ENCODE measurements at regions not wholly inside any gene's neighbourhood (a gene's known extent, or its start where the extent isn't known, plus 50 kb on each side); places are given as distances from the start of the nearest gene placed in this dataset.
"Not testable (repeated sequence)": the region's sequence is repeated elsewhere in the genome, so short reads cannot be mapped to it uniquely, and the experiment has no call there.

DNA sequence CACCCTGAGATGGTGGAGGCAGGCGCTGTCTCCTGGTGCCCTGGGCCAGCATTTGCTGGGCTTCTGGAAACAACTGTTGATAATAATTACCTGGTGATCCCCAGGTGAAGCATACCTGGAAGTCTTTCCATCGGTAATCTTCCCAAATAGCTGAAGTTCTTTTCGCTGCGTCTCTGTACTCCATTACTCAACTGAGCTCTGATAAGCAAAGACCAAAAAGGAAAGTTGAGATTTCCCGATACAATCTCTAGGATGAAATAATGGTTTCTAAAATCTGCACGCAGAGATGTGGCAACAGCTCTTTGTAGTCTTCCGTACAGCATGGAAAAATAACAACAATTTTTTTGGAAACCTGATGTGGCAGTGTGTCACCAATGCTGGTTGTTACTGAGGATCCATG lies 226.5 kb downstream of the GATA3 start:
- no peak for DNase-seq (ENCODE audit: low spot score)

DNA sequence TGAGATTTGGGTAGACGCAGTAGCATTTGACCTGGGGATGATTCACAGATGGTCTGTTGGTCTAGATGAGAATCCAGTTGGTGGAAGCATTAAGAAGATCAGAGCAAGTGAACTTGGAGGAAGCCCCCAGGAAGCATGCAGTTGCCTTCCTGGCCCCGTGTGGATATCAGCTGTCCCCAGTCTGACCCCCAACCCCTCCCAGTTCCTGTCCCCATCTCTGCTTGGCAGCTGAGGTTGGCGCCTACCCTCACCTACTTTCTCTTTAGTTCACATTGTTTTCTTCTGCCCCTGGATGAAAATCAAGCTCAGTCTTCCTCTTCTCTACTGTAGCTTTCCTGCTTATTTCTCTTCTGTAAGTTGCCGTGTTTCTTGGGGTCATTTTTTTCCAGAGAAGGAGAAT lies 227.9 kb downstream of the GATA3 start:
- DNase-seq (ENCODE audit: low spot score), result no peak

DNA sequence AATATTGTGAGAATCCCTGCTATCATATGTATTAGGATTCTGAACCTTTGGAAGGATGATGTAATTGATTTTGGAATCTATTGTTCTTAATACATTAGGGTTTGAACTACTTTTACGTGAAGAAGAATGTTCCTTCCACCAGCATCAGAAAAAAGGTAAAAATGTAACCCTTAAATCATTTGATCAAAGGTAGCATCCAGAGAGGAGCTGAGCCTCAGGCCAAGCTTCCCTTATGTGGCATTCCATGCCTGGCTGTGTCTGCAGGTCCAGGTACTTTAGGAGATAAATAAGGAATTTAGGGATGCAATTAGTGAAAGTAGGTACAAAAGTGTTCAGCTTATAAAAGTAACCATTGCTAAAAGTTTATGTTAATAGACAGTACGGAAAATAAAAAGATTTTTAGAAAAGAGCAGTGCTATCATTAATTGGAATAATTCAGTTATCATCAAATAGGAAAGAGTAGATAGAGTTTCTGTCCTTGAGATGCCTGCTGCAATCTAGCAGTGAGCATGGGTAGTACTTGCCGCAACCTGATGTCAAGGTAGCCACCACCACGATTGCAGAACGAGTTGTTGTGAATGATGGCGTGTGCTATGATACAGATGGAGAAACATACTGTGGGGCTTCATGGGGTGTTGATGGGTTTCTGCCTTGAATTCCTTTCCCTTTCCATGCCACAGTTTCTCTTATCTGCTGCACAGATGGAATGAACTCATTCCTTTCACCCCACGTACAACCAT lies 228.8 kb downstream of the GATA3 start:
- DNase-seq (ENCODE audit: low spot score), result no peak

DNA sequence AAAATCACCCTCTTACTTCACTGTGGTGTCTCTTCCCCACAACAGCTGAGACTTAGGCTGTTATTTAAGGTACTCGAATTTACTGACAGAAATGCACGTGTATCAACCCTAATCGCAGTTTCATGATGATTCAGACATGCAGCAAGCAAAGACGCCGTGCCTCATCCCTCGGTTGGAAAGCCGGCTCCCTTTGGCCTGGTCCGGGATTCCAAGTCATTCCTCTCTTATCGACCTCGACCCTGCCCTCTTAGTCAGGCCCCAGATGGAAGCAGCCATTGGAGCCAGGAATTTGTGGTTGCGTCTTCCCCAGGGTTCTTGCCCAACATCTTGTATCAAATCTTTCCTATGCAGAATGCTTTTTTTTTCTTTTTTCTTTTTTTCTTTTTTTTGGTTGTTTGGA lies 229.5 kb downstream of the GATA3 start:
- DNase-seq (ENCODE audit: low spot score), result no peak

DNA sequence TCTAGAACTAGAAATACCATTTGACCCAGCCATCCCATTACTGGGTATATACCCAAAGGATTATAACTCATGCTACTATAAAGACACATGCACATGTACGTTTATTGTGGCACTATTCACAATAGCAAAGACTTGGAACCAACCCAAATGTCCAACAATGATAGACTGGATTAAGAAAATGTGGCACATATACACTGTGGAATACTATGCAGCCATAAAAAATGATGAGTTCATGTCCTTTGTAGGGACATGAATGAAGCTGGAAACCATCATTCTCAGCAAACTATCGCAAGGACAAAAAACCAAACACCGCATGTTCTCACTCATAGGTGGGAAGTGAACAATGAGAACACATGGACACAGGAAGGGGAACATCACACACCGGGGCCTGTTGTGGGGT lies 231.5 kb downstream of the GATA3 start:
- DNase-seq (ENCODE audit: low spot score), result not testable (repeated sequence)

DNA sequence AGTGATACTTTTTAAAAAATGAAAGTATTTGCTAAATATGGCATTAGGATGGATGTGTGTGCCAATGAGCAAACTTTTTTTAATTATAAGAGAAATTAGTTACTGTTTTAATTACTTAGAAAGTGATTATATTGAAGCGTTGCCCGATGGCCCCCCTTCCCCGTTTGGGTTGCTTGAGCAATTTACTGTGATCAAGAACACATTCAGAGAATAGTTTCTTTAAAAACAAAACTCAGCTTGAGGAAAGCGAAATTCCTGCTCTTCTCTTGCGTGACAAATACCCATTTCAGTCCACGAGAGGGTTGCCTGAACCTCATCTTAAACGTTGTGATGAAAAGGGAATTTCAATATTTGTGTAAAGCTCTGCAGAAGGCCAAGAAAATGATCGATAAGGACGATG lies 234.1 kb downstream of the GATA3 start:
- no peak for DNase-seq (ENCODE audit: low spot score)

DNA sequence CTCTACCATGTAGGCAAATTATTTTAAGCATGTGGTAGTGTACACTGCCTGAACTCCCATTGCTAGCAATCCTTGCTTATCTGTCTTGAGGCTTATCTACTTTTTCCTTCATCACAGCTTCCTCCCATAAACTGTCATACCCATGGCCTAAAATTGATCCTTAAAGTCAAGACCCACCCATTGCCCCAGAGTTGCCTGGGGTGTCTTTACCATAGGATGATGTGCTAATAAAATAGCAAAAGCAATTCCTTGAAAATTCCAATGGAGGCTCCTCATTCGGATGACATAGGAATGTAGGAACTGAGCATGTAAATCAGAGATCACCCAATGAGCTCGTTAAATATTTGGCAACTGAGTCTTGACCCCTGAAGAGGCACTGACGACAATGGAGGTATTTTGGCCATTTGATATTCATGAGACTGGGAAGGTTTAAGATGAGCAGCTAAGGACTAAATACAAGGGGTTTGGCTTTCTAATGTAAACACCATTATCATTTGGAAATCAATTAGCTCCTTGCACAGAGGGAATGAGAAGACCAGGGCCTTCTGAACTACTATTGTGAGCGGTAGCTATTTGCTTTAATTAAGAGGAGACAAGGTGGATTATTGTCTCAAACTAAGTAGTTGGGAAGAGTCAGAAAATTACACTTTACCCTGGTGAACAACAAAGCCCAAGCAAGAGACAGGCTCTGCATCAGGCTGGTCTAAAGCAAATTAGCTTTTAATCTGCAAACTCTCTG lies 234.9 kb downstream of the GATA3 start:
- DNase-seq (ENCODE audit: low spot score), result no peak

DNA sequence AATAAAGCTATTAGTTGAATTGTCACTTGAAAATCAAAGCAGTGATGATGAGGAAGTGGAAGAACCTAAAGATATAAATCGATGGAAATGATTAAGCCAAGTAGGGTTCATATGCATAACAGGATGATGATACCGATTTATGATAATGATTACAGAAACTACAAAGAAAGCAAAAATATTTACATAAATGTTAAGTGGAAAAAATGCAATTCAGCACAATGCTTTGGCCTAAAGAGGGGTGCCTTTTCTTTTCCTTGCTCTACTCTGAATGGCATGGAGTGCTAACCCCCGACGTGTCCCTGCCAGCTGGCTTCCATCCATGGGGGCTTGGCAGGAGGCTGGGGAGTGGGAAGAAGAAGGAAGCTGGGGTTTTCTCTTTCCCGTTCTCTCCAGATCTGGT lies 240.3 kb downstream of the GATA3 start:
- no peak for DNase-seq (ENCODE audit: low spot score)

DNA sequence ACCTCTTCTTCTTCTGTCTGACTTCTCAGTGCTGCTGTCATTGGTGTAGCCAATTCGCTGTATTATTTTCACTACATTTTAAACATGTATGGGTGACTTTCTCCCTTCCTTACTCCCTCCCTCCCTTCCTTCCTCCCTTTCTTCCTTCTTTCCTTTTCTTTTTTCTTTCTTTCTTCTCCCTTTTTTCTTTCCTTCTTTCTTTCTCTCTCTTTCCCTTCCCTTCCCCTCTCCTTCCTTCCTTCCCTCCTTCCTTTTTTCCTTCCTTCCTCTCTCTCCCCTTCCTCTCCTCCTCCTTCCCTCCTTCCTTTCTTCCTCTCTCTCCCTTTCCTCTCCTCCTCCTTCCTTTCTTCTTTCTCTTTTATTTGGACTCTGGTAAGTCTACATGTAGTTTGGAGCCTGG lies 240.8 kb downstream of the GATA3 start:
- no peak for DNase-seq (ENCODE audit: low spot score)

DNA sequence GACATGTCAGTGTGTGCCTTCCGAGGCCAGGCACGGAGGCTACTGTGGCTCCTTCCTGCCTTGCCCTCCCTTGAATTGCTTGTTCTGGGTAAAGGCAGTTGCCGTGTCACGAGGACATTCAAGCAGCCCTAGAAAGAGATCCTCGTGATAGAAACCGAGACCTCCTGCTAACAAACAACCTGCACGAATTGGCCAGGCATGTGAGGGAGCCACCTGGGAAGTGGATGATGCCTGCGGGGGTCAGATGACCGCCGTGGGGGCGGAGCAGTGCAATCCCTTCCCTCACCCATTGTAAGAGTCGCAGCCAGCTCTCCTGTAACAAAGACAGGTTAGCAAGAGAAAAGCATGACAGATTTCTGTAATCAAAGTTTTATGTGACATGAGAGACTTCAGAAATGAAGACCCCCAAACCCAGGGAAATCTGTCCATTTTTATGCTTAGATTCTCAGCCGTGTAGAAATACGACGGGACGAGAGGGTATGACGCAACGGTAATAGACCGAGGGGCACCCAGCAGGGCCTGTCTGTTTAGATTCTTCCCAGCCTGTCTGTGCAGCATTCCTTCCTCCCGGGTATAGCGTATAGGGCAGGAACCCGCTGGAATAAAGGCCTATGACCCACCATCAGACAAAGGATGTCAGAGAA lies 241.7 kb downstream of the GATA3 start:
- no peak for DNase-seq (ENCODE audit: low spot score)

DNA sequence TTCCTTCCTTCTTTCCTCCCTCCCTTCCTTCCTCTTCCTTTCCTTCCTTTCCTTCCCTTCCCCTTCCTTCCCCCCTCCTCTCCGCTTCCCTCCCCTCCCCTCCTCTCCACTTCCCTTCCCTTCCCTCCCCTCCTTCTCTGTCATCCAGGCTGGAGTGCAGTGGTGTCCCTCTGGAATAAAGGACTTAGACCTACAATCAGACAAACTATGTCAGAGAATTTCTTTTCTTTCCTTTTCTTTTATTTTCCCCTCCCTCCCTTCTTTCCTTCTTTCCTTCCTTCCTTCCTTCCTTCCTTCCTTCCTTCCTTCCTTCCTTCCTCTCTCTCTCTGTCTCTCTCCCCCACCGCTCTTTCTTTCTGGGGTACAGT lies 242.2 kb downstream of the GATA3 start:
- no peak for DNase-seq (ENCODE audit: low spot score)

DNA sequence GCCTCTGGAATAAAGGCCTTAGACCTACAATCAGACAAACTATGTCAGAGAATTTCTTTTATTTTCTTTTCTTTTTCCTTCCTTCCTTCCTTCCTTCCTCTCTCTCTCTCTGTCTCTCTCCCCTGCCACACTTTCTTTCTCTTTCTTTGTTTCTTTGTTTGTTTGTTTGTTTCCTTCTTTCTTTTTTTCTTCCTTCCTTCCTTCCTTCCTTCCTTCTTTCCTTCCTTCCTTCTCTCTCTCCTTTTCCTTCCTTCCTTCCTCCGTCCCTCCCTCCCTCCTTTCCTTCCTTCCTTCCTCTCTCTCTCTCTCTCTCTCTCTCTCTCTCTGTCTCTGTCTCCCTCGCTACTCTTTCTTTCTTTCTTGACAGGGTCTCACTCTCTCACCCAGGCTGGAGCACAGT lies 242.6 kb downstream of the GATA3 start:
- no peak for DNase-seq (ENCODE audit: low spot score)

DNA sequence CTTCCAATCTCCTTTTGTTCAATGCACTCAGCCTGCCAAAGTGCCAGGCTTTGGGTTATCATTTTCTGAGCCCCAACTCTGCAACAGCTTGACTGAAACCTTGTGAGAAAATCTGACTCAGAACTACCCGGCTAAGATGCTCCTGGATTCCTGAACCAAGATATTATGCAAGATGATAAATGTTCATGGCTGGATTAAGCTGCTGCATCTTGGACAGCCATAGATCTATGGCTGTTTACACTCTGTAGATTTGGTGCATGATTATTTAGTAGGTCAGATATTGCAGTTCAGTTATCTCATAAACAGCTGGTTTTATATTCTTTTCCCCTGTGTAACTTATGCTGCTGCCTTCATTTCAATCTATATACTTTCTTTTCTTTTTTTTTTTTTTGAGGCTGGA lies 243.5 kb downstream of the GATA3 start:
- DNase-seq (ENCODE audit: low spot score), result no peak

DNA sequence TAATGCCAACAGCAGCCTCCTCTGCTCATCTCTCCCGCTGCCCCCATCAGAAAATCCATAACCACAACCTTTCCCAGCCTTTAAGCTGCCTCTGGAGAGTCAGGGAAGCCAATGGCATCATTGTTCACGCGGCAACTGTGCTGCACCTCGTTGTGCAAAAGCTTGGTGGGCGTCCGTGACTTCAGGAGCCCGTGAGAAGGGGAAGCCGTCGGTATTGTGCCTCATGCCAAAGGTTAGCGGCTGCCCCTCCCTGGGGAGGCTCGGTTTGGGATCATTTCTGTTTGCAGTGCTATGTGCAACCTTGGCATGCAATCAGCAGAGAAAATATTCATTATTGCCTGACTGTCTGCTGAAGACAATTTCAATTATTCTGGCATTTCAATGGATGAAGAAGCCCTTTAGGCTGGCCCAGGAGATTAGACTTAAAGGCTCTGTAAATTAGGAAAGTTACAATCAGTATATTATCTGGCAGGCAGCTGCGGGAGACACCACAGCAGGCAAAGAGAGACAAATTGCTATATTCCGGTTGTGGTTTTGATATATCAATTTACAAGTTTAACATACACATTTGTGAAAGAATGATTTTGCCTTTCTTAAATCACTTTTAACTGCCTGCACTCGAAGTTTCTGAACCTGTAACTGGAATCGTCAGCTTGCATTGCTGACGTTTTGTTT lies 244.5 kb downstream of the GATA3 start:
- no peak for DNase-seq (ENCODE audit: low spot score)

DNA sequence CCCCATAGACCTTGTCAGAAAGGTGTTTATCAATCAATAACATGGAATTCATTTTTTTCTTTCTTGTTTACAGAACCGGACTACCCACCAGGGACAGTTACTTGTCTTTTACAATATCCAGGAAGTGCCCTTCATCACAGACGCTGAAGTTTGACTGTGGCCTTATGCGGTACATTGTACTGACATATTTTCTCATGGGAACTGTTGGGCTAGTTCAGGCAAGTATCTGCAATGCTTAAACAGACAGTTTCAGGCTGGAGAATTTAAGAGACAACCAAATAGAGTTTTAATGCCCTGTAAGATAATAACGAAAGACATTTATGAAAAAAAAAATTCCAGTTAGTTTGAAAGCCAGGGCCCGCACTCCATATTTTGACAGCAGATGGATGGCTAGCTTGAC lies 246.4 kb downstream of the GATA3 start:
- DNase-seq (ENCODE audit: low spot score), result no peak

DNA sequence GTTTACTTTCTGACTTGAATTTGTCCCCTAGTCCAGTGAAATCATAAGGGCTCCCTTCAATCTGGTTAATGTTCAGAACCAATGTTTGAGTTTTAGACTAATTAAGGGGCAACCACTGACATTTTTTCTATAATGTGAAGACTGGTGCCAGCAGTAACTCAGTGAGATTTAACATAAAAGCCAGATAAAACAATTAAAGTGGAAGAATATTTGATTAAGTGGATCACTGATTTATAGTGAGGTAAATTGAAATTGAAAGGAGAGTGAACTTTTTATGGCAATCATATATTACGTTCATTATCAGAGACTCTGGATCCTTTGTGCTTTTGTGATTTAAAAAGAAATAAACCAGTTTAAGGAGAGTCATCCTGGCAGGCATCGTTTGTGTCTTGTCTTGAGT lies 246.8 kb downstream of the GATA3 start:
- no peak for DNase-seq (ENCODE audit: low spot score)

DNA sequence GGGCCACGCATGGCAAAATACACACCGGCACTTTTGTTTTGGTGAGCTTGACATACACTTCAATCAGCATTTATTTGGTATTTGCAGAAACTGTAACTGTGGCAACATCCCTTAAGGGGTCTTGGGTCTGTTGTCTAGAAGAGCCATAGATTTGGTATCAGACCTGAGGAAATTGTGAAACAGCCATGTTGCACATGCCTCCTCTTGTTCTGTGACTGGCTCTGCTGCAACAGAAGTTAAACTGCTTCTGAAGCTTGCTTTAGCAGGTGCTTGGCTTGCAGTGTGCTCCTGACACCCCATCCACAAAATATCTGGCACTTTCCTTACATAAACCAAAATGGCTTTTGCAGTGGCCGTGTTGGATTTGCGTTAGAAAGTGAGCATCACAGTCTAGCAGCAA lies 247.3 kb downstream of the GATA3 start:
- DNase-seq (ENCODE audit: low spot score), result no peak

DNA sequence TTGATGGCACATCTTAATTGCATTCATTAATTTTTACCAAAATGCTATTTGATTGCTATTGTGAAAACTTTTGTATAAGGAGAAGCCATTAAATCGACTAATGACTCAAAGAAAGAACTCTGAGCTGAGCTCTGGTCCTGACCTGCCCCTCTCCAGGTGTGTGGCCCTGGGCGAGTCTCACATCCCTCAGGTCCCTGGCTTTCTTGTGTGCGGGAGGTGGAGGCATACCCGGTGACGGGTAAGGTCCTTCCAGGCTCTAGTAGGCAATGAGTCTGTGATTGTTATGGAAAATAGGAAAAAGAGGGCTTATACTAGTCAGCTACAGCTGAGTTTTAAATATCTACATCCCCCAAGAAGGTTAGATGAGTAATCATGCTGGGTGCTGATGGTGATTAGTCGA lies 248.1 kb downstream of the GATA3 start:
- no peak for DNase-seq (ENCODE audit: low spot score)

DNA sequence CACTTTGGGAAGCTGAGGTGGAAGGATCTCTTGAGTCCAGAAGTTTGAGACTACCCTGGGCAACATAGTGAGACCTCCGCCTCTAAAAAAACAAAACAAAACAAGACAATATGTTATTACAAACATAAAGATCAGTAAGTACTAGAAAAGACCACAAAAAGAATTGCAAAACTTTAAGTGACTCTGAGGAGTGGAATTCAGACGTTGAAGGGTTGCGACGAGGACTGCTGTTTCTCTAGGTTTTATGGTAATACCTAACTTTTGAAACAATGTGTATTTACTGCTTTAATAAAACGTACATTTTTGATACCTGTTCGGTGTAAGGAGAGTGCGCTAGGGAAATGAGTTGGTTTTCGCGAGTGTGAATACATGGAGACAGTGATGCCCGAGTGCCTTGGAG lies 250.4 kb downstream of the GATA3 start:
- no peak for DNase-seq (ENCODE audit: low spot score)

DNA sequence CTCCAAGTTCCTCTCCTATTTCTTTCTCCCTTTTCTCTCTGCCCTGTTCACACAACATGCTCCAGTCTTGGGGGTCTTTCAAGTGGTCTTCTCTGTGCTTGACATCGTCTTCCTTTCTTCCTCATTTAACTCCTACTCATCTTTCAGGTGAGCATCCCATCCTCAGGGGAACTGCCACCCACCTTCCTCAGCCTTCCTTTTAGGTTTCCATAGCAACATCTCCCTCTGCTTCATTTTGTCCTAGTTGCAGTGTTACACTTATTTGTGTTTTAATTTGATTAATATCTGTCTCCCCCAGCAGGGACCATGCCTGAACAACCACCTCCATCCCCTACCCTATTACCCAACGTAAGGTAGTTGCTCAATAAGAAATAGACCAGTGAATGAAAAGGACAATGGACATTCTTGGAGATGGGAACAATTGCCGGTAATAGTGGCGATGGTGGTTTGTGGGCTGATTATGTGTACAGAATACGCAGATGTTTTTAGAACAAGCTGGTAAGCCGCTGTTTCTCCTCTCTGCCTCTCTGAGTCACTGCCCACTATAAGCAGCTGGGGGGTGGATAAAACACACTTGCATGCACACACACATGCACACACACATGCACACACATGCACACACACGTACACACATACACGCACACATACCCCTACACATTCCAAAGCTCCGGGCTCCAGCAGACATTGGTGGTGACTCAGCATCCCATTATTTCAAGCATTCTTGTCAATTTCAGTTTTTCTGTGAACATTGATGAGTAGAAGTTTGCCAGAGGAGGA lies 251.6 kb downstream of the GATA3 start:
- no peak for DNase-seq (ENCODE audit: low spot score)

DNA sequence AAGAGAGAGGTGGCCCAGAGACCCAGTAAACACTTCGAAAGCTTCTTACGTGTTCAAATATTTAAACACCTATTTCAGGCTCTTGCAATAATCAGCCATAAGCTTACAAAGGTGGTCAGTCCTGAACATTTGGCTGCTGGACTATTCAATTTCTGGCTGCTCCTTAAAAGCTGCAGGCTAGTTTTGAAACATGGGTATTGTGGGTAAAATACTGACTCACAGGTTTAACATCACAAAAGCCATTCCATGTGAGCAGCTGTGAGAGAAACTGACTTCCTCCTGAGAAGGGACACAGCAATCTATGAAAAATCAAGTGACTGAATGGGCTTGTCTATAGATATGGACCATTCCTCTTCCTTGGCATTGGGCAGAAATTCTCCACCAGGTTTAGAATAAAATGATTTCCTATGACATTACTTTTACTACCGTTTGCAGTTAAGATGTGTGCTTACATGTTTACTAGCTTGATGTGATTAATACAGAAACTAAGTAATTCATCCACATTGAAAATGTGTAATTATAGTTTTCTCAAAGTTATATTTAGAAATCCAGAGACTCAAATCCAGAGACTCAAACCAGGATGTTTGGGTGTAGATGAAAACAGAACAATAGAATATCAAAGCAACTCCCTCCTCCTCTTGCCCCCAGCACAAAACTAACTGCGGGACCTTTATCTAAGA lies 252.3 kb downstream of the GATA3 start:
- DNase-seq (ENCODE audit: low spot score), result no peak

DNA sequence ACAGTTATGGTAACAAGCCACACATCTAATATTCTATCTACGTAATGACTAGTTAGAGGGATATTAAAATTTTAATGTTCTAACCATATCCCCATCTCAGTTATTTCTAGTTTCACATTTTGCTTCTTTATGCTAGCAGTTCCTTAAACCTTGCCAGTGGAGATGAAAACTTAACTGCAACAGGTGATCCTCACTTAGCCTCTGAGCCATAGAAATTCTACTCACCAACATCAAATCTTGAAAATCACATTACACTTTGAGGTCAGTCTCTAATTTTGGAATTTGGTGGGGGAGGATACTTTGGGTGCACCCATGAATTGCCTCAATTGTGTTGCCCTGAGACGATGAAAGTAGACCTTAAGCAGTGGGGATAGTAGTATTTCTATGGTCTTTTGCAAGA lies 256.4 kb downstream of the GATA3 start:
- no peak for DNase-seq (ENCODE audit: low spot score)

Data from NAMALWA (cell line).